HEK293 (cell line): ENCODE measurements at regions not wholly inside any gene's neighbourhood (a gene's known extent, or its start where the extent isn't known, plus 50 kb on each side); places are given as distances from the start of the nearest gene placed in this dataset.
A peak's percentile ranks its signal among the peaks of the same experiment; 100 is the strongest.

ENCODE experiments used
- CTCF ChIA-PET: fragments of 350-600 bp; formaldehyde crosslinking; extraction: SDS; loops from one replicate; lab custom pipeline; 2021; ENCODE audit warnings: antibody characterized with exemption; lab: Yijun Ruan, JAX
- POLR2A ChIA-PET: fragments of 300-600 bp; formaldehyde crosslinking; extraction: SDS; loops from one replicate; lab custom pipeline; 2020; ENCODE audit warnings: antibody characterized with exemption, inconsistent platforms; lab: Yijun Ruan, JAX
- H3K27ac ChIP-seq: fragments of 200-500 bp; sonication (Bioruptor generic); 2 replicates; pipeline ENCODE4 v1.5.1; 2014; ENCODE audit warnings: low read depth, low read length, control low read depth, inconsistent platforms; ENCODE audit errors: extremely low read depth
- H3K36me3 ChIP-seq, 2 experiments: fragments of 200-500 bp in 1 of 2; sonication (Bioruptor generic) in 1 of 2; 1 replicate in 1 of 2; 2 replicates in 1 of 2; pipeline ENCODE4 v1.5.1; 2014 to 2017; ENCODE audit warnings: inconsistent platforms in 2 of 2, low read length in 2 of 2; ENCODE audit not compliant: control insufficient read depth in 2 of 2, insufficient read depth in 1 of 2
- H3K4me1 ChIP-seq: fragments of 200-500 bp; sonication (Bioruptor generic); 2 replicates; pipeline ENCODE4 v1.5.1; 2014; ENCODE audit warnings: mild to moderate bottlenecking, low read length, inconsistent platforms; ENCODE audit not compliant: control insufficient read depth, insufficient read depth
- H3K4me3 ChIP-seq: 2 replicates; pipeline ENCODE4 v1.5.1; 2011; ENCODE audit warnings: low read depth, mild to moderate bottlenecking, control low read depth, low read length, moderate library complexity
- H3K9me3 ChIP-seq: fragments of 200-500 bp; sonication (Bioruptor generic); 2 replicates; pipeline ENCODE4 v1.5.1; 2014; ENCODE audit warnings: low read depth, low read length, inconsistent platforms; ENCODE audit not compliant: control insufficient read depth, insufficient read depth
- ATF2 ChIP-seq: fragments of 450-650 bp; formaldehyde crosslinking; IDR thresholded peaks from 2 replicates; pipeline ENCODE4 v1.5.1; 2016; ENCODE audit warnings: missing biosample characterization, missing genetic modification characterization, low read depth
- BCL11A ChIP-seq: fragments of 450-650 bp; formaldehyde crosslinking; IDR thresholded peaks from 2 replicates; pipeline ENCODE4 v1.5.1; 2016; ENCODE audit warnings: low read depth, missing biosample characterization, missing genetic modification characterization
- EGR2 ChIP-seq: fragments of 450-650 bp; formaldehyde crosslinking; IDR thresholded peaks from 2 replicates; pipeline ENCODE4 v1.5.1; 2016; ENCODE audit warnings: low read depth, missing biosample characterization, missing genetic modification characterization
- INSM2 ChIP-seq: fragments of 450-650 bp; formaldehyde crosslinking; IDR thresholded peaks from 2 replicates; pipeline ENCODE4 v1.5.1; 2016; ENCODE audit warnings: missing biosample characterization, missing genetic modification characterization
- KLF1 ChIP-seq: fragments of 450-650 bp; formaldehyde crosslinking; IDR thresholded peaks from 2 replicates; pipeline ENCODE4 v1.5.1; 2016; ENCODE audit warnings: missing biosample characterization, missing genetic modification characterization
- MZF1 ChIP-seq: fragments of 450-650 bp; formaldehyde crosslinking; IDR thresholded peaks from 2 replicates; pipeline ENCODE4 v1.5.1; 2017; ENCODE audit warnings: missing biosample characterization, missing genetic modification characterization, borderline replicate concordance
- ZNF174 ChIP-seq: fragments of 450-650 bp; formaldehyde crosslinking; IDR thresholded peaks from 2 replicates; pipeline ENCODE4 v1.5.0; 2017; ENCODE audit warnings: missing biosample characterization, mild to moderate bottlenecking, missing genetic modification characterization
- ZNF211 ChIP-seq: fragments of 450-650 bp; formaldehyde crosslinking; IDR thresholded peaks from 2 replicates; pipeline ENCODE4 v1.5.1; 2016; ENCODE audit warnings: low read depth, missing biosample characterization, missing genetic modification characterization
- ZNF221 ChIP-seq: fragments of 450-650 bp; formaldehyde crosslinking; IDR thresholded peaks from 2 replicates; pipeline ENCODE4 v1.5.1; 2017; ENCODE audit warnings: missing biosample characterization, missing genetic modification characterization, borderline replicate concordance
- ZNF26 ChIP-seq: fragments of 450-650 bp; formaldehyde crosslinking; IDR thresholded peaks from 2 replicates; pipeline ENCODE4 v1.5.1; 2016; ENCODE audit warnings: missing biosample characterization, missing genetic modification characterization
- ZNF274 ChIP-seq, 2 experiments: fragments of 200-500 bp in 1 of 2; fragments of 450-650 bp in 1 of 2; sonication (Bioruptor generic) in 1 of 2; formaldehyde crosslinking in 1 of 2; IDR thresholded peaks; 2 replicates each; pipeline versions ENCODE4 v1.5.1 to v1.6.1; 2014 to 2016; ENCODE audit warnings: borderline replicate concordance in 1 of 2, inconsistent platforms in 1 of 2, low read length in 1 of 2, missing biosample characterization in 1 of 2, missing genetic modification characterization in 1 of 2
- ZNF324 ChIP-seq: fragments of 450-650 bp; formaldehyde crosslinking; IDR thresholded peaks from 2 replicates; pipeline ENCODE4 v1.5.1; 2016; ENCODE audit warnings: missing biosample characterization, missing genetic modification characterization
- ZNF366 ChIP-seq: fragments of 450-650 bp; formaldehyde crosslinking; conservative IDR thresholded peaks from 2 replicates; pipeline ENCODE4 v1.5.1; 2016; ENCODE audit warnings: missing biosample characterization, missing genetic modification characterization
- ZNF600 ChIP-seq: fragments of 450-650 bp; formaldehyde crosslinking; IDR thresholded peaks from 2 replicates; pipeline ENCODE4 v1.5.1; 2016; ENCODE audit warnings: missing biosample characterization, missing genetic modification characterization
- ZNF626 ChIP-seq: fragments of 450-650 bp; sonication (Bioruptor Pico); formaldehyde crosslinking; IDR thresholded peaks from 2 replicates; pipeline ENCODE4 v1.5.1; 2018; ENCODE audit warnings: missing biosample characterization, missing genetic modification characterization, inconsistent platforms
- ZNF660 ChIP-seq: fragments of 450-650 bp; IDR thresholded peaks from 2 replicates; pipeline ENCODE4 v1.5.1; 2018; ENCODE audit warnings: missing biosample characterization, mild to moderate bottlenecking, missing genetic modification characterization
- ZSCAN16 ChIP-seq: fragments of 450-650 bp; formaldehyde crosslinking; IDR thresholded peaks from 2 replicates; pipeline ENCODE4 v1.5.1; 2016; ENCODE audit warnings: missing biosample characterization, missing genetic modification characterization
- TF ChIP-seq, protein P1 (sequence below): fragments of 450-650 bp; formaldehyde crosslinking; IDR thresholded peaks from 2 replicates; pipeline ENCODE4 v1.5.1; 2016; ENCODE audit warnings: missing biosample characterization, missing genetic modification characterization, low read depth

GRCh38 chr6:93785694-93786030 is 366.3 kb upstream of the EPHA7 start:
- Histone ChIP-seq H3K4me3 (no peak overlapping the region), H3K4me1 (no peaks in the 10 kb centered on the region), H3K36me3 (no peaks in the 10 kb centered on the region), H3K27ac (no peak overlapping the region), H3K9me3 (no peaks in the 10 kb centered on the region)
- CTCF ChIA-PET, result no interaction called here
- TF ChIP-seq ZNF274 (IDR thresholded peaks at IDR 0.05; ENCODE audit: low read length) (no peak), ZNF274 (tag by site-specific recombination; IDR thresholded peaks at IDR 0.05; ENCODE audit: borderline replicate concordance) (no peak), ZNF366 (tag by site-specific recombination) (0 out of 2 replicates have a peak, but pooled peaks have one; percentile 23)
- POLR2A ChIA-PET, result no interaction called here

GRCh38 chr6:93784794-93785693 is 365.7 kb upstream of the EPHA7 start:
- POLR2A ChIA-PET, result no interaction called here
- CTCF ChIA-PET, result no interaction called here

More at GRCh38 chr6:93784794-93785693, 365.7 kb upstream of the EPHA7 start:
- Histone ChIP-seq H3K27ac (no peak overlapping the region), H3K36me3 (no peaks in the 10 kb centered on the region), H3K4me1 (no peaks in the 10 kb centered on the region), H3K9me3 (no peaks in the 10 kb centered on the region), H3K4me3 (no peak overlapping the region)
- TF ChIP-seq ZSCAN16 (tag by site-specific recombination), result no peak
- no peak for TF ChIP-seq BCL11A (tag by site-specific recombination)
- no peak for TF ChIP-seq KLF1 (tag by site-specific recombination)
- TF ChIP-seq ZNF324, result no peak
- TF ChIP-seq ZNF26, result no peak
- no peak for TF ChIP-seq ZNF221
- no peak for TF ChIP-seq ZNF626 (tag by site-specific recombination)
- TF ChIP-seq ZNF660 (tag by site-specific recombination), result no peak
- no peak for TF ChIP-seq ATF2 (tag by site-specific recombination)
- TF ChIP-seq ZNF211 (tag by site-specific recombination), result no peak
- TF ChIP-seq INSM2 (tag by site-specific recombination), result no peak
- TF ChIP-seq ZNF174 (tag by site-specific recombination), result no peak
- TF ChIP-seq, protein P1, sequence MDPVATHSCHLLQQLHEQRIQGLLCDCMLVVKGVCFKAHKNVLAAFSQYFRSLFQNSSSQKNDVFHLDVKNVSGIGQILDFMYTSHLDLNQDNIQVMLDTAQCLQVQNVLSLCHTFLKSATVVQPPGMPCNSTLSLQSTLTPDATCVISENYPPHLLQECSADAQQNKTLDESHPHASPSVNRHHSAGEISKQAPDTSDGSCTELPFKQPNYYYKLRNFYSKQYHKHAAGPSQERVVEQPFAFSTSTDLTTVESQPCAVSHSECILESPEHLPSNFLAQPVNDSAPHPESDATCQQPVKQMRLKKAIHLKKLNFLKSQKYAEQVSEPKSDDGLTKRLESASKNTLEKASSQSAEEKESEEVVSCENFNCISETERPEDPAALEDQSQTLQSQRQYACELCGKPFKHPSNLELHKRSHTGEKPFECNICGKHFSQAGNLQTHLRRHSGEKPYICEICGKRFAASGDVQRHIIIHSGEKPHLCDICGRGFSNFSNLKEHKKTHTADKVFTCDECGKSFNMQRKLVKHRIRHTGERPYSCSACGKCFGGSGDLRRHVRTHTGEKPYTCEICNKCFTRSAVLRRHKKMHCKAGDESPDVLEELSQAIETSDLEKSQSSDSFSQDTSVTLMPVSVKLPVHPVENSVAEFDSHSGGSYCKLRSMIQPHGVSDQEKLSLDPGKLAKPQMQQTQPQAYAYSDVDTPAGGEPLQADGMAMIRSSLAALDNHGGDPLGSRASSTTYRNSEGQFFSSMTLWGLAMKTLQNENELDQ (tag by site-specific recombination), result no peak
- TF ChIP-seq EGR2, result no peak
- no peak for TF ChIP-seq MZF1 (tag by site-specific recombination)
- TF ChIP-seq ZNF600 (tag by site-specific recombination), result no peak
